ENCODE measurements at regions not wholly inside any gene's neighbourhood (a gene's known extent, or its start where the extent isn't known, plus 50 kb on each side); places are given as distances from the start of the nearest gene placed in this dataset.

DNA sequence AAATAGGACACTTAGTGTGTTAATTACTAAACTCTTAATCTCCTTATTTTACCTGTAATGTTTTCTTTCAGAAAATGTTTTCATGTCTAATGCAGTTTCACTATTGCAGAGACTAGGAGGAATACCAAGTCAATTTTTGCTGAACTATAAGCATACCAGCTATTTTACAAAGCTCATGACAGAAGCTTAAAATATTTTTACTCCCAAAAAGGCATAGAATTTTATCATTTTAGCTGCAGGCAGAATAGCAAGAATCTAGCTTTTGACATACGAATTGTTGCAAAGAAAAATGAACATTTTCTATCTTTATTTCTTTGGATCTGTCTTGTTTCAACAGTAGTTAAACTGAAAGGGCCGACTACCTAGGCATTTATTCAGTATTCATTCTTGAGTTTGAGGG lies 366.9 kb downstream of the FAT3 start:
- no peak for TF ChIP-seq CTCF (IDR thresholded peaks at IDR 0.05; ENCODE audit: control extremely low read depth, extremely low read depth)
- 82 to 83% methylated on average over 2 of the region's 2 CpGs for whole genome bisulfite sequencing, 2 donors
- no peaks in the 10 kb centered on the region for H3K4me1 ChIP-seq (ENCODE audit: control insufficient read depth in 5 of 5, insufficient read depth in 5 of 5, low read length in 5 of 5)
- no peak overlapping the region for H3K4me3 ChIP-seq
- H3K36me3 ChIP-seq (ENCODE audit: control insufficient read depth in 4 of 4, insufficient read depth in 4 of 4, low read length in 4 of 4): no peaks in the 10 kb centered on the region
- H3K9me3 ChIP-seq (ENCODE audit: control insufficient read depth in 4 of 4, insufficient read depth in 3 of 4, low read length in 3 of 4): no peaks in the 10 kb centered on the region
- no peak overlapping the region for H3K27ac ChIP-seq (ENCODE audit: low read depth in 1 of 2, low read length in 1 of 2)
- ATAC-seq (ENCODE audit: insufficient read depth, low FRiP score) (no peak), DNase-seq (no peak)
- H3K27me3 ChIP-seq (ENCODE audit: control insufficient read depth in 3 of 3, insufficient read depth in 3 of 3, low read length in 2 of 3): no peaks in the 10 kb centered on the region
- H3K9ac ChIP-seq (ENCODE audit: insufficient read depth in 1 of 2, low read length in 2 of 2): no peak overlapping the region

DNA sequence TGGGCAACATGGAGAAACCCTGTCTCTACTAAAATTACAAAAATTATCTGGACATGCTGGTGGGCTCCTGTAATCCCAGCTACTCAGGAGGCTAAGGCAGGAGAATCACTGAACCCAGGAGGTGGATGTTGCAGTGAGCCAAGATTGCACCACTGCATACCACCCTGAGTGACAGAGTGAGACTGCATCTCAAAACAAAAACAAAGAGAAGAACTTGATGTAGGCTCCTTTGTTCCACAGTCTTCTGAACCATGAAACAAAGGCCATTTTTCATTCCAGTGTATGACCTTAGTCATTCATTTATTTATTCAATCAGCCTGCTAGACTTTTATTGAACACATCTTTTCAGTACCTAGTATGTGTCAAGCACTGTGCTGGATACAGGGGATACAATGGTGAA lies 369.6 kb downstream of the FAT3 start:
- Histone ChIP-seq H3K4me1 (ENCODE audit: control insufficient read depth in 5 of 5, insufficient read depth in 5 of 5, low read length in 5 of 5) (no peaks in the 10 kb centered on the region), H3K36me3 (ENCODE audit: control insufficient read depth in 4 of 4, insufficient read depth in 4 of 4, low read length in 4 of 4) (no peaks in the 10 kb centered on the region), H3K9ac (ENCODE audit: insufficient read depth in 1 of 2, low read length in 2 of 2) (no peak overlapping the region), H3K27ac (ENCODE audit: low read depth in 1 of 2, low read length in 1 of 2) (no peak overlapping the region), H3K4me3 (no peak overlapping the region), H3K27me3 (ENCODE audit: control insufficient read depth in 3 of 3, insufficient read depth in 3 of 3, low read length in 2 of 3) (no peaks in the 10 kb centered on the region), H3K9me3 (ENCODE audit: control insufficient read depth in 4 of 4, insufficient read depth in 3 of 4, low read length in 3 of 4) (no peaks in the 10 kb centered on the region)
- DNase-seq: no peak
- no peak for ATAC-seq (ENCODE audit: insufficient read depth, low FRiP score)
- no peak for TF ChIP-seq CTCF (IDR thresholded peaks at IDR 0.05; ENCODE audit: control extremely low read depth, extremely low read depth)

- H3K27me3 ChIP-seq (ENCODE audit: control insufficient read depth in 3 of 3, insufficient read depth in 3 of 3, low read length in 2 of 3): no peaks in the 10 kb centered on the region
- ATAC-seq (ENCODE audit: insufficient read depth, low FRiP score): no peak
- WGBS, 2 donors: 45 to 49% methylated on average over 1 of the region's 1 CpG
- no peak overlapping the region for H3K4me3 ChIP-seq
- H3K4me1 ChIP-seq (ENCODE audit: control insufficient read depth in 5 of 5, insufficient read depth in 5 of 5, low read length in 5 of 5): no peaks in the 10 kb centered on the region
- no peaks in the 10 kb centered on the region for H3K9me3 ChIP-seq (ENCODE audit: control insufficient read depth in 4 of 4, insufficient read depth in 3 of 4, low read length in 3 of 4)
- TF ChIP-seq CTCF (IDR thresholded peaks at IDR 0.05; ENCODE audit: control extremely low read depth, extremely low read depth): no peak
- no peaks in the 10 kb centered on the region for H3K36me3 ChIP-seq (ENCODE audit: control insufficient read depth in 4 of 4, insufficient read depth in 4 of 4, low read length in 4 of 4)
- H3K27ac ChIP-seq (ENCODE audit: low read depth in 1 of 2, low read length in 1 of 2): no peak overlapping the region
- no peak for DNase-seq
- H3K9ac ChIP-seq (ENCODE audit: insufficient read depth in 1 of 2, low read length in 2 of 2): no peak overlapping the region
Measured at GRCh38 chr11:92595052-92595451, 370.4 kb downstream of the FAT3 start.

GRCh38 chr11:92596596-92597317 lies 372.1 kb downstream of the FAT3 start:
- DNase-seq (no peak), ATAC-seq (ENCODE audit: insufficient read depth, low FRiP score) (no peak)
- Histone ChIP-seq H3K4me1 (ENCODE audit: control insufficient read depth in 5 of 5, insufficient read depth in 5 of 5, low read length in 5 of 5) (no peaks in the 10 kb centered on the region), H3K9ac (ENCODE audit: insufficient read depth in 1 of 2, low read length in 2 of 2) (no peak overlapping the region), H3K27me3 (ENCODE audit: control insufficient read depth in 3 of 3, insufficient read depth in 3 of 3, low read length in 2 of 3) (no peaks in the 10 kb centered on the region), H3K27ac (ENCODE audit: low read depth in 1 of 2, low read length in 1 of 2) (no peak overlapping the region), H3K4me3 (no peak overlapping the region), H3K9me3 (ENCODE audit: control insufficient read depth in 4 of 4, insufficient read depth in 3 of 4, low read length in 3 of 4) (no peaks in the 10 kb centered on the region), H3K36me3 (ENCODE audit: control insufficient read depth in 4 of 4, insufficient read depth in 4 of 4, low read length in 4 of 4) (no peaks in the 10 kb centered on the region)
- TF ChIP-seq CTCF (IDR thresholded peaks at IDR 0.05; ENCODE audit: control extremely low read depth, extremely low read depth): no peak
- 70 to 79% methylated on average over 1 of the region's 1 CpG for WGBS, 2 donors

All from lung (tissue), 11 donors.